Breast epithelium (tissue), 4 donors: ENCODE measurements at regions not wholly inside any gene's neighbourhood (a gene's known extent, or its start where the extent isn't known, plus 50 kb on each side); places are given as distances from the start of the nearest gene placed in this dataset.
"Not testable (repeated sequence)": the region's sequence is repeated elsewhere in the genome, so short reads cannot be mapped to it uniquely, and the experiment has no call there.

Source experiments
- DNase-seq, 2 donors: peaks; one replicate each; pipeline ENCODE4 v3.0.0-alpha.2; 2019; ENCODE audit warnings: low spot score in 2 of 2
- H3K27ac ChIP-seq, 2 donors: fragments of 200-600 bp; sonication (generic) in 1 of 2; one replicate each; pipeline ENCODE4 v1.5.1; 2016 to 2019; ENCODE audit warnings: mild to moderate bottlenecking in 1 of 2
- H3K27me3 ChIP-seq, 2 donors: fragments of 200-600 bp; sonication (generic) in 1 of 2; one replicate each; pipeline versions ENCODE4 v1.5.1 to v1.6.0; 2017 to 2019; ENCODE audit warnings: control low read depth in 1 of 2, mild to moderate bottlenecking in 1 of 2
- H3K36me3 ChIP-seq: fragments of 200-600 bp; one replicate; pipeline ENCODE4 v1.5.1; 2019
- H3K4me1 ChIP-seq, 2 donors: fragments of 200-600 bp; sonication (generic); one replicate each; pipeline ENCODE4 v1.5.1; 2016 to 2019; ENCODE audit warnings: control low read depth in 1 of 2
- H3K4me3 ChIP-seq, 3 donors: fragments of 200-600 bp; sonication (generic); 1 replicate in 2 of 3; 2 replicates in 1 of 3; pipeline ENCODE4 v1.5.1; 2016 to 2019; ENCODE audit warnings: mild to moderate bottlenecking in 3 of 3, moderate library complexity in 2 of 3
- H3K9me3 ChIP-seq, 2 donors: fragments of 200-600 bp; sonication (generic) in 1 of 2; one replicate each; pipeline ENCODE4 v1.5.1; 2016 to 2019; ENCODE audit warnings: control low read depth in 1 of 2
- POLR2A ChIP-seq: fragments of 450-650 bp; IDR thresholded peaks from one replicate; pipeline ENCODE4 v1.6.1; 2016; ENCODE audit warnings: antibody characterized with exemption, mild to moderate bottlenecking, moderate library complexity
- POLR2AphosphoS5 ChIP-seq, 3 donors: sonication (generic); formaldehyde crosslinking; IDR thresholded peaks; one replicate each; pipeline ENCODE4 v1.6.1; 2017; ENCODE audit warnings: antibody characterized with exemption in 3 of 3
- intact Hi-C: fragments of 100-400 bp; cut with DNase I; formaldehyde crosslinking; loops from one replicate; pipeline ENCODE4 v1.15.1; 2023; ENCODE audit warnings: low total_unique reads
- TF ChIP-seq, protein P1 (sequence below), 3 donors: fragments of 450-650 bp; IDR thresholded peaks; one replicate each; pipeline ENCODE4 v1.5.1; 2016 to 2017; ENCODE audit warnings: antibody characterized with exemption in 3 of 3, mild to moderate bottlenecking in 3 of 3, moderate library complexity in 3 of 3

DNA sequence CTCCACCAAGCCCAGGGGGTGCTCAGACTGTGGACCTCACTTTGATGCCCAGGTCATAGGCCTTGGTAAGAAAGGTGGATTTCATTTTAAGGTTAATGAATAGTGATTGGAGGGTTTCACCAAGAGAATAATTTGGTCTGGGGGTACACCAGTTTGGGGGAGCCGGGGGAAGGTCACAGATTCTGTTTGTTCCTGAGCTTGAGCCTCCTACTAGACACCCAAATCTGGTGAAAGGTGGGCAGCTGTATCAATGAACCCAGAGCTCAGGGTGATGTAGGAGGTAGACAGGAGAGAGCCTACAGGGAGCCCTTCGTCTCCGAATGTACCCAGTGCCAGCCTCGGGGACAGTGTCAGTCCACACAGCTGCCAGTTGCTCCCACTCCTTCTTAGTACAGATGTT is 63.7 kb upstream of the ATP12A start:
- Histone ChIP-seq H3K27me3 (no peaks in the 10 kb centered on the region), H3K9me3 (no peaks in the 10 kb centered on the region), H3K27ac (no peak overlapping the region), H3K36me3 (no peaks in the 10 kb centered on the region), H3K4me1 (no peaks in the 10 kb centered on the region), H3K4me3 (no peak overlapping the region)
- intact Hi-C loops = no loop called here
- TF ChIP-seq POLR2AphosphoS5 (IDR thresholded peaks at IDR 0.05) (no peak), POLR2A (no peak)
- TF ChIP-seq, protein P1, sequence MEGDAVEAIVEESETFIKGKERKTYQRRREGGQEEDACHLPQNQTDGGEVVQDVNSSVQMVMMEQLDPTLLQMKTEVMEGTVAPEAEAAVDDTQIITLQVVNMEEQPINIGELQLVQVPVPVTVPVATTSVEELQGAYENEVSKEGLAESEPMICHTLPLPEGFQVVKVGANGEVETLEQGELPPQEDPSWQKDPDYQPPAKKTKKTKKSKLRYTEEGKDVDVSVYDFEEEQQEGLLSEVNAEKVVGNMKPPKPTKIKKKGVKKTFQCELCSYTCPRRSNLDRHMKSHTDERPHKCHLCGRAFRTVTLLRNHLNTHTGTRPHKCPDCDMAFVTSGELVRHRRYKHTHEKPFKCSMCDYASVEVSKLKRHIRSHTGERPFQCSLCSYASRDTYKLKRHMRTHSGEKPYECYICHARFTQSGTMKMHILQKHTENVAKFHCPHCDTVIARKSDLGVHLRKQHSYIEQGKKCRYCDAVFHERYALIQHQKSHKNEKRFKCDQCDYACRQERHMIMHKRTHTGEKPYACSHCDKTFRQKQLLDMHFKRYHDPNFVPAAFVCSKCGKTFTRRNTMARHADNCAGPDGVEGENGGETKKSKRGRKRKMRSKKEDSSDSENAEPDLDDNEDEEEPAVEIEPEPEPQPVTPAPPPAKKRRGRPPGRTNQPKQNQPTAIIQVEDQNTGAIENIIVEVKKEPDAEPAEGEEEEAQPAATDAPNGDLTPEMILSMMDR (IDR thresholded peaks at IDR 0.05) = no peak
- DNase-seq = no peak

DNA sequence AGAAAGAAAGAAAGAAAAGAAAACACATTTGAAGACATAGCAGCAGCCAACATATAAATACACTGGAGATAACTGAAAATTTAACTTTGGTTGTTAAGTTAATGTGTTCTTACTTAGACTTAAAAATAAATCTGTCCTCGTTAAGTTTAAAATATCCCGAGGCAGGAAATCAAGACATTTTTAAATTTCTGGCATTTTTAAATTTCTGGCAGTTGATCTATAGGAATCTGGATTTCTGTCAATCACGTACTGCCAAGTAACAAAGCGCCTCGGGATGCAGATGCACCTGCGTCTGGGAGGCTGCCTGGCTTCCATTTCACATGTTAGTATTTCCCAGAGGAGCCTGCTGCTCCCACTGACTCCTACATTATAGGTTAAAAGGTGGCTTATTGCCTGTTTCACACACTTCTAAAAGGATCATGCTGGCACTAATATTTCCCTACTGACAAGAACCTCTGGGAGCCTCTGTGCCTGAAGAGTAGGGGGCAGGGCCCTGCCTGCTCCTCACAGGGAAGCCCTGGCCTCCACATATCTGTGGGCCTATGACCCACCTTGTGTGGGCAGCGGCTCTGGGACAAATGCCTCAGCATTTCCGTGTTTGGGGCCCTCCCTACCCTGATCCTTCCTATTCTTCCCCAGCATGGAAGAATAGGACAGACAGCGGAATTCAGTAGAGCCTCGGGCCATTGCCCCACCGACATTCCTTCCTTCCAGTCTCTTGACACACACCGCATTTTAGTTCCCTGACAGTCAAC is 62.8 kb upstream of the ATP12A start:
- intact Hi-C loops = no loop called here
- no peak for DNase-seq
- H3K27ac ChIP-seq = no peak overlapping the region

DNA sequence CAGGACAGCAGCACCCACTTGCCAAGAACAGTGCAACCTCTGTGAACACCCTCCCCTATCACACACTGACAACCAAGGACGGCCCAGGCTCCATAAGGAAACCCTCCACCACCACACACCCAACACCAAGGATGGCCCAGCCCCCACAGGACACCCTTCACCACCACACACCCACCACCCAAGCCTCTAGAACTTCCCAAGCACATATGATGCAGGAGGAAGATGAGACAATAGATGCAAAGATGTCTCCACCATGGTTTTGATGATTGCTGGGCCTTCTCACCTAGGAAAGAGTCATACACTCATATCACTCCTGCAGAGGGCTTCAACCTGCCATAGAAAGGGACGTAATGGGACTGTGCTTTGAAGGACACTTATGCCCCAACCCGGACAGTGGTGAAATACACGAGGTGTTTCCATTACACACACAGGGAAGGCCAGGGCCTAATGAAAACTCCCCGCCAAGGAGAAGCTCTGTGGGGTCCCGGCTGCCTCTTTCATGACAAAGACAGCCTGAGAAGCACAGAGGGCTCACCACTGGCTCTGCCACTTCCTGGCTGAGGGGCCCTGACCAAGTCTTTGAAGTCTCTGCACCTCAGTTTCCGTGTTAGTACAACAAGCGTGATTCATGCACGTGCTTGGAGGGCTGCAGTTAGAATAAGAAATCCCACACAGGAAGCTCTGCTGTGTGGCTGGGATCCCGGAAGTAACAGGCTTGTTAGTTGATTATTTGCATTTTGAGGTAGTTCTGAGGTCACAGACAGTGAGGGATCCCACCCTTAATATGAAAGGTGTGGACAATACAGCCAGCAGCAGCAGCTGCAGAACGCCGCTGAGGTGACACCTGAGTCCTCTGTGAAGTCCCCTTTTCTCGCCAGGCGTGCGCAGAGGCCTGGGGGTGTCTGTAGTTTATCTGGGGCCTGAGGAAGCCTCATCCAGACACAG is 61.9 kb upstream of the ATP12A start:
- Histone ChIP-seq H3K9me3 (no peaks in the 10 kb centered on the region), H3K27me3 (no peaks in the 10 kb centered on the region), H3K27ac (no peak overlapping the region), H3K4me1 (no peaks in the 10 kb centered on the region), H3K36me3 (no peaks in the 10 kb centered on the region), H3K4me3 (no peak overlapping the region)
- DNase-seq = peak in 1 of 2 donors; percentile 21
- TF ChIP-seq, protein P1 (IDR thresholded peaks at IDR 0.05) = no peak
- no peak for TF ChIP-seq POLR2AphosphoS5 (IDR thresholded peaks at IDR 0.05)
- intact Hi-C loops = no loop called here

More for the DNA sequence above, 62.8 kb upstream of the ATP12A start:
- Histone ChIP-seq H3K9me3 (no peaks in the 10 kb centered on the region), H3K36me3 (no peaks in the 10 kb centered on the region), H3K4me1 (no peaks in the 10 kb centered on the region), H3K27me3 (no peaks in the 10 kb centered on the region), H3K4me3 (no peak overlapping the region)
- TF ChIP-seq POLR2AphosphoS5 (IDR thresholded peaks at IDR 0.05) (no peak), POLR2A (no peak)
- TF ChIP-seq, protein P1 (IDR thresholded peaks at IDR 0.05) = no peak

DNA sequence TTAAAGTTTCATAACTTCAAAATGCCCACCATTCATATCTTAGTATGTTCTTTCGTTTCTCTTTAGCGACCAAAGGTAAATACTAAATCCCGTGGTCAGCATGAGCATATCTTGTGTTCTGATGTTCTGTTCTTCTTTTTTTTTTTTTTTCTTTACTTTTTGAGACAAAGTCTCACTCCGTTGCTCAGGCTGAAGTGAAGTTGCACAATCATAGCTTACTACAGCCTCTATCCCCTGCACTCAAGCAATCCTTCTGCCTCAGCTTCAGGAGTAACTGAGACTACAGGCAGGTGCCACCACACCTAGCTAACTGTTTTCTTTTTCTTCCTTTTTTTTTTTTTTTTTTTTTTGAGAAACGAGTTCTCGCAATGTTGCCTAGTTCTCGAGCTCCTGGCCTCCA is 60.9 kb upstream of the ATP12A start:
- no peak for DNase-seq
- Histone ChIP-seq H3K4me1 (no peaks in the 10 kb centered on the region), H3K27ac (no peak overlapping the region), H3K4me3 (no peak overlapping the region), H3K9me3 (no peaks in the 10 kb centered on the region), H3K27me3 (no peaks in the 10 kb centered on the region), H3K36me3 (no peaks in the 10 kb centered on the region)
- intact Hi-C loops = no loop called here
- TF ChIP-seq, protein P1 (IDR thresholded peaks at IDR 0.05) = no peak
- no peak for TF ChIP-seq POLR2A
- no peak for TF ChIP-seq POLR2AphosphoS5 (IDR thresholded peaks at IDR 0.05)

DNA sequence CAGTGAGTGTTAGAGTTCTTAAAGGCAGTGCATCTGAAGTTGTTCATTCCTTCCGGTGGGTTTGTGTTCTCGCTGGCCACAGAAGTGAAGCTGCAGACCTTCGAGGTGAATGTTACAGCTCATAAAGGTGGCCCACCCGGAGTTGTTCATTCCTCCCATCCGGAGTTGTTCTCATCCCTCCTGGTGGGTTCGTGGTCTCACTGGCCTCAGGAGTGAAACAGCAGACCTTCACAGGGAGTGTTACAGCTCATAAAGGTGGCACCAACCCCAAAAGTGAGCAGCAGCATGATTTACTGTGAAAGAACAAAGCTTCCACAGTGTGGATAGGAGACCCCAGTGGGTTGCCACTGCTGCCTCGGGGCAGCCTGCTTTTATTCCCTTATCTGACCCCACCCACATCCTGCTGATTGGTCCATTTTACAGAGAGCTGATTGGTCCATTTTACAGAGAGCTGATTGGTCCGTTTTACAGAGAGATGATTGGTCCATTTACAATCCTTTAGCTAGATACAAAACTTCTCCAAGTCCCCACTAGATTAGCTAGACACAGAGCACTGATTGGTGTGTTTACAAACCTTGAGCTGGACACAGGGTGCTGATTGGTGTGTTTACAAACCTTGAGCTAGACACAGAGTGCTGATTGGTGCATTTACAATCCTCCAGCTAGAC is 57.6 kb upstream of the ATP12A start:
- H3K9me3 ChIP-seq, intact Hi-C loops, DNase-seq: not testable (repeated sequence)

More for the DNA sequence above, 57.6 kb upstream of the ATP12A start:
- not testable (repeated sequence) for H3K4me3 ChIP-seq, H3K36me3 ChIP-seq, H3K27me3 ChIP-seq, H3K27ac ChIP-seq, H3K4me1 ChIP-seq
